GM12873 (cell line): ENCODE measurements at regions not wholly inside any gene's neighbourhood (a gene's known extent, or its start where the extent isn't known, plus 50 kb on each side); places are given as distances from the start of the nearest gene placed in this dataset.

Experiments
- TF ChIP-seq, protein P1 (sequence below): IDR thresholded peaks from 2 replicates; pipeline ENCODE4 v1.5.1; 2012; ENCODE audit warnings: low read depth, mild to moderate bottlenecking, moderate library complexity, low read length, control low read depth; ENCODE audit not compliant: insufficient read depth; ENCODE audit errors: missing control alignments

DNA sequence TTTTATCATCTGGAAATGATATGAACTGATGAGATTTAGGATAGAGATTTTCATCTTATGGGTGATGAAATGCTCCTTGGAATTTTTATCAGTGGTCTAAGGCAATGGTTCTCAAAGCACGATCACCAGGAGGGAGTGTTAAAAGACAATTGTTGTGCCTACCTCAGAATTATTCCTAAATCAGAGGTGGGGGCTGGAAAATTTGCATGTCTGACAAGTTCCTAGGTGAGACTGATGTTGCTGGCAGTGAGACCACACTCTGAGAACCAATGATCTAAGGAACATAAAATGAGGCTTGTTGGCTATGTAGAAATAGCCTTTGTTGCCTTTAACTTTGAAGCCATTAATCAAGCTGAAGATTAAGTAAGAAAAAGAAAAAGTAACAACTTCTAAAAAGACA lies 416.6 kb upstream of the AZI2 start:
- TF ChIP-seq, protein P1, sequence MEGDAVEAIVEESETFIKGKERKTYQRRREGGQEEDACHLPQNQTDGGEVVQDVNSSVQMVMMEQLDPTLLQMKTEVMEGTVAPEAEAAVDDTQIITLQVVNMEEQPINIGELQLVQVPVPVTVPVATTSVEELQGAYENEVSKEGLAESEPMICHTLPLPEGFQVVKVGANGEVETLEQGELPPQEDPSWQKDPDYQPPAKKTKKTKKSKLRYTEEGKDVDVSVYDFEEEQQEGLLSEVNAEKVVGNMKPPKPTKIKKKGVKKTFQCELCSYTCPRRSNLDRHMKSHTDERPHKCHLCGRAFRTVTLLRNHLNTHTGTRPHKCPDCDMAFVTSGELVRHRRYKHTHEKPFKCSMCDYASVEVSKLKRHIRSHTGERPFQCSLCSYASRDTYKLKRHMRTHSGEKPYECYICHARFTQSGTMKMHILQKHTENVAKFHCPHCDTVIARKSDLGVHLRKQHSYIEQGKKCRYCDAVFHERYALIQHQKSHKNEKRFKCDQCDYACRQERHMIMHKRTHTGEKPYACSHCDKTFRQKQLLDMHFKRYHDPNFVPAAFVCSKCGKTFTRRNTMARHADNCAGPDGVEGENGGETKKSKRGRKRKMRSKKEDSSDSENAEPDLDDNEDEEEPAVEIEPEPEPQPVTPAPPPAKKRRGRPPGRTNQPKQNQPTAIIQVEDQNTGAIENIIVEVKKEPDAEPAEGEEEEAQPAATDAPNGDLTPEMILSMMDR, result no peak

DNA sequence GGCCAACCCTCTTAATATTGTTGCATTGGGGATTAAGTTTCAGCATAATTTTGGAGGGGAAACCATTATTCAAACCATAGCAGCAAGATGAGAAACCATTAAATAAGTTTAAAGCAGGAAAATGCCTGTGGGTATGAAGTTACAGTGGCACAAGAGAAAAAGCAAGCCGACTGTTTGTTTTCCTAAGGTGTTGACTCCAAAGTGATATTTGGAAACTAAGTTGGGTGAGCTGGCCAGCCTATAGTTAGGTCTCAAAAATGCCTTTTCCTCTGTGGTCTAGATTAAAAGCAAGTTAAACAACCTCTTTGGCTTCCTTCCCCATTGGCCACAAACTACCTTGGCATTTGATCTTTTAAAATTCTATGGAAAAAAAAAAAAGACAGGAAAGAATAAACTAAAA lies 419.8 kb upstream of the AZI2 start:
- TF ChIP-seq, protein P1, result no peak

DNA sequence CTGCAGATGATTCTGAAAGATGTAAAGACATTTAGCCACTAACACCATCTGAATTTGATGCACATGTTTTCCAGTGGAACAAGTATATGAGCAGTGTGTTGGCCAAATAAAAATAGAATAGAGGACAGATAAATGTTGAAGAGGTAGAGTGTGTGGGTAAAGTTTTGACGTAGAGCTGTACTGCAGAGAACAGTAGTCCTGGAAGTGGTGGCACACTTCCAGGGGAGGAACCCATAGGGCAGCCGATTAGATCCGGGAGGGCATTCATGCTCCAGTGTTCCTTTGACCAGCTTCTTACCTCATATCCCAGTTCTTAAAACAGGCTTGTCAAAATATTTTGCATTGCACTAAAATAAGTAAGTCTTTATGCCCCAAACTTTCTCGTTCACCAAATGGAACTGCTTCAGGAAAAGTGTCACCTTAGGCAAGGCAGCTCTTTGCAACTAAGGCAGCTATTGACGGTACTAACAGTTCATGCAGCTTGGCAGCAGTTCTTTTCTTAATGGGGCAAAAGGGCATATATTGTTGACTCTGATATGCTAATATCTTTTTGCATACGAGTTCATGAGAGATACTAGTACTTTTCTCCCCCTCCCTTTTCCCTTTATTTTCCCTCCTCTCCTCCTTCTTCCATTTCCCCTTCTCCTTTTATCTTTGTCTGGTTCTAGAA lies 429.3 kb upstream of the AZI2 start:
- TF ChIP-seq, protein P1, result no peak

DNA sequence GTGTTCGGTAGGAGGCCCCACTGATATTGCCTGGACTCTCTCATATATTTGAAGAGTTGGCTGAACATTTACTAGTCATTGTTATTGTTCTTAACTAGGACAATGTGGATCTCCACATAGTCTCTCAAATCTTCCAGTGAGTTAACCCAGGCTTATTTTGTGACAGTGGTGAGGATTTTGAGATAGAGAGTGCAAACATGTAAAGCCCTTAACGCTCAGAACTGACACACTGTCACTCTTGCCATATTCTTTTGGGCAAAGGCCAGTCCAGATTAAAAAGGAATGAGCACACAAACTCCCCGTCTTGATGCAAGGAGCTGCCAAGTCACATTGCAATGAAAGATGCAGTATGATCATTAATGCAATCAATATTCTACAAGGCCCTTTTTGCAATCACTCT lies 431.9 kb upstream of the AZI2 start:
- TF ChIP-seq, protein P1, result no peak

DNA sequence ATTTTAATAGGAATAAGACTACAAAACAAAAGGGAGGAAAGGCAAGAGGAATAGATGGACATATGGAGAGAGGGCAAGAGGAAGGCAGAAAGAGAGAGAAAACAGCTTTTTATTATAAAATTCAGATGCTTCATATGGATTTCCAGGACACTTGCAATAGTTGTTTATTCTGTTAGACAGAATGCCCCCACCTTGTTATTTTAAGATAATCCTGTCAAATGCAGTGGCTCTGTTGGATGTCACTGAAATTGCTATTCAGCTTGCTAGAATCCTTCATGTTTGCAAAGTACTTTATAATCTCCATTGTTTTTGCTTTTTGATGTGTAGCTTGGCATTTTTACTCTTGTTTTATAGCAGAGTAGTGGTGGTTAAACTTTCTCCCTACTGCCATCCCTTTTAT lies 432.4 kb upstream of the AZI2 start:
- TF ChIP-seq, protein P1, result no peak

DNA sequence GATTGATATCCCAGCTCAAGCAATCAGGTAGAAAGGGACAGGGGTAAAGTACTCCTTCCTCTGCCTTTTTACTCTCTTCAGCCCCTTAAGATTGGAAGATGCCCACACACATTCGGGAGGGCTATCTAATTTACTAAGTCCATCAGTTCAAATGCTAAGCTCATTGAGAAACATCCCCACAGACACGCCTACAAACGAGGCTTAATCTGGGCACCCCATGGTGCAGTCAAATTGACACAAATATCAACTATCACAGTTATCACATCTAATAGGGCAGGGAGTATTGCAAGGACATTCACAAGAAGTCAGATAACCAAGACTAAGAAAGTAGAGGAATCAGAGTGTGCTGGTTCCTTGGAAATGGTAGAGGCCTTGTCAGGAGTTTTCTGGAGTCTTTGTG lies 437.8 kb upstream of the AZI2 start:
- TF ChIP-seq, protein P1, result no peak

DNA sequence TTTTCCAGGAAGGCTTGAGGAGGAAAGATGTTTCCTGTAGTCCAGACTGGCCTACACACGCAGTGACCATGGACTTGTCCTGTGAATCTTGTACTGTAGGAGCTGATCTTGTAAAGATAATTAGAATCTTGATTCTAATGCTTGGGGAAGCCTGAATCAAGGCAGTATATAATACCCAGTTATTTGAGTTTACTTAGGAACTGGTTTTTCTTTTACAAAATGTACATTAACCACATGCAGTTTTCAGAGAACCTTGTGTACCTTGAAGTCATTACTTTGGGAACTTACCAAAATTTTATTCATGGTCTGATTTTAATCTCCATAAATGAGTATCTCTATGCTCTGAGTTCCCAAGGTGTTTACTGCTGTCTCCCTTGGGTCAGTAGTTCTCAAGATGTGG lies 439.9 kb upstream of the AZI2 start:
- TF ChIP-seq, protein P1, result no peak
